Epithelial cell of proximal tubule (primary cell): ENCODE measurements at regions not wholly inside any gene's neighbourhood (a gene's known extent, or its start where the extent isn't known, plus 50 kb on each side); places are given as distances from the start of the nearest gene placed in this dataset.

ENCODE experiments used
- DNase-seq: peaks from one replicate; pipeline ENCODE4 v3.0.0-alpha.2; 2011; ENCODE audit warnings: low read depth
- H3K4me3 ChIP-seq: 2 replicates; pipeline ENCODE4 v1.5.1; 2011; ENCODE audit warnings: low read depth, mild to moderate bottlenecking, low read length
- CTCF ChIP-seq: conservative IDR thresholded peaks from 2 replicates; pipeline ENCODE4 v1.5.1; 2012; ENCODE audit warnings: low read depth, mild to moderate bottlenecking, low read length

- H3K4me3 ChIP-seq = no peak overlapping the region
- no peak for TF ChIP-seq CTCF
These were observed 204.9 kb upstream of the USP25 start for GRCh38 chr21:15524855-15525254.

GRCh38 chr21:15526798-15527197 is 203.0 kb upstream of the USP25 start:
- DNase-seq = no peak
- no peak overlapping the region for H3K4me3 ChIP-seq
- no peak for TF ChIP-seq CTCF

More at GRCh38 chr21:15524855-15525254, 204.9 kb upstream of the USP25 start:
- no peak for DNase-seq

GRCh38 chr21:15528346-15528745 is 201.4 kb upstream of the USP25 start:
- TF ChIP-seq CTCF = no peak
- H3K4me3 ChIP-seq = no peak overlapping the region
- DNase-seq = no peak

- DNase-seq = no peak
- no peak for TF ChIP-seq CTCF
- H3K4me3 ChIP-seq = no peak overlapping the region
These were observed 197.8 kb upstream of the USP25 start for GRCh38 chr21:15531986-15532385.

GRCh38 chr21:15533618-15534017 is 196.2 kb upstream of the USP25 start:
- no peak overlapping the region for H3K4me3 ChIP-seq
- DNase-seq = no peak
- no peak for TF ChIP-seq CTCF

GRCh38 chr21:15534450-15534886 is 195.3 kb upstream of the USP25 start:
- H3K4me3 ChIP-seq = no peak overlapping the region
- DNase-seq = no peak
- no peak for TF ChIP-seq CTCF

GRCh38 chr21:15539376-15539775 is 190.4 kb upstream of the USP25 start:
- no peak for DNase-seq
- TF ChIP-seq CTCF = no peak
- H3K4me3 ChIP-seq = no peak overlapping the region
